Ovary (tissue), 3 donors: ENCODE measurements at regions not wholly inside any gene's neighbourhood (a gene's known extent, or its start where the extent isn't known, plus 50 kb on each side); places are given as distances from the start of the nearest gene placed in this dataset.

ENCODE experiments used
- CTCF ChIP-seq, 3 donors: fragments of 450-650 bp in 2 of 3; fragments of 200-600 bp in 1 of 3; IDR thresholded peaks; one replicate each; pipeline versions ENCODE4 v1.5.1 to v1.8.0; 2016 to 2022; ENCODE audit warnings: antibody characterized with exemption in 3 of 3, mild to moderate bottlenecking in 1 of 3
- EP300 ChIP-seq: sonication (generic); formaldehyde crosslinking; IDR thresholded peaks from one replicate; pipeline ENCODE4 v1.6.1; 2017; ENCODE audit warnings: antibody characterized with exemption
- POLR2A ChIP-seq: fragments of 450-650 bp; IDR thresholded peaks from one replicate; pipeline ENCODE4 v1.6.1; 2017; ENCODE audit warnings: antibody characterized with exemption, mild to moderate bottlenecking, moderate library complexity
- donor health status: DM: no; HTN: no; CAD: no.

DNA sequence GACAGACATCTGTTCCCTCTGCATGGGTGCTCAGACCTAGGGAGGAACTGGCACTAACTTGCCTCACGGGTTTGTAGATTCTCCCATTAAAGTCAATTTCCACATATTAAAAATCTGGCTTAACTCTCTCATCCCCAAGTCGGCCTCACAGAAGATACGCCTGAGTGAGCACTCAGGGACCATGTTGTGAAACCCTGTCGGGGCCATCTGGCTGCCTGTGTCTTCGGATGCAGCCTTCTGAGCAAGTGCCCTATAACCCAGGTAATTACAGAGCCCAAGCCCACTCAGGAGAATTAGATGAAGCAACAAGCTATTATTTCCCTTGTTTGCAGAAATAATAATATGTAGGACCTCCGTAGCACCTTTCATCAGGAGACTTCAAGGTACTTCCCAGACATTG lies 219.3 kb upstream of the GLI3 start:
- TF ChIP-seq CTCF (IDR thresholded peaks at IDR 0.05), result no peak
- TF ChIP-seq POLR2A, result no peak
- no peak for TF ChIP-seq EP300
